GM18498 (cell line): ENCODE measurements at regions not wholly inside any gene's neighbourhood (a gene's known extent, or its start where the extent isn't known, plus 50 kb on each side); places are given as distances from the start of the nearest gene placed in this dataset.
"Not testable (repeated sequence)": the region's sequence is repeated elsewhere in the genome, so short reads cannot be mapped to it uniquely, and the experiment has no call there.

Source experiments
- ATAC-seq: cut with Tn5 transposase; IDR thresholded peaks from one replicate; pipeline ENCODE4 v1.9.1; 2021; ENCODE audit warnings: mild to moderate bottlenecking, moderate library complexity; ENCODE audit not compliant: unreplicated experiment

- ATAC-seq: no peak
These were observed 164.4 kb downstream of the CXXC4 start for GRCh38 chr4:104330125-104330905.

GRCh38 chr4:104326991-104327694 lies 167.6 kb downstream of the CXXC4 start:
- not testable (repeated sequence) for ATAC-seq

GRCh38 chr4:104302731-104303130 lies 192.0 kb downstream of the CXXC4 start:
- no peak for ATAC-seq

- no peak for ATAC-seq
These were observed 199.9 kb downstream of the CXXC4 start for GRCh38 chr4:104294811-104295210.

GRCh38 chr4:104286867-104287266 lies 207.8 kb downstream of the CXXC4 start:
- ATAC-seq: no peak

- ATAC-seq: no peak
These were observed 211.4 kb downstream of the CXXC4 start for GRCh38 chr4:104283303-104283702.

GRCh38 chr4:104279744-104280143 lies 214.9 kb downstream of the CXXC4 start:
- ATAC-seq: no peak

GRCh38 chr4:104272966-104273365 lies 221.7 kb downstream of the CXXC4 start:
- no peak for ATAC-seq

- ATAC-seq: not testable (repeated sequence)
These were observed 225.1 kb downstream of the CXXC4 start for GRCh38 chr4:104269603-104270002.

GRCh38 chr4:104263100-104263499 lies 231.6 kb downstream of the CXXC4 start:
- no peak for ATAC-seq

- ATAC-seq: no peak
These were observed 232.0 kb downstream of the CXXC4 start for GRCh38 chr4:104262678-104263077.

- no peak for ATAC-seq
These were observed 246.0 kb downstream of the CXXC4 start for GRCh38 chr4:104248726-104249125.

- no peak for ATAC-seq
These were observed 258.7 kb downstream of the CXXC4 start for GRCh38 chr4:104235967-104236366.

GRCh38 chr4:104217526-104217925 lies 277.2 kb downstream of the CXXC4 start:
- no peak for ATAC-seq

- ATAC-seq: no peak
These were observed 283.0 kb downstream of the CXXC4 start for GRCh38 chr4:104211657-104212056.

GRCh38 chr4:104210420-104210819 lies 284.3 kb downstream of the CXXC4 start:
- no peak for ATAC-seq

GRCh38 chr4:104206784-104207183 lies 287.9 kb downstream of the CXXC4 start:
- ATAC-seq: no peak

GRCh38 chr4:104205116-104205515 lies 289.6 kb downstream of the CXXC4 start:
- ATAC-seq: no peak

- no peak for ATAC-seq
These were observed 306.4 kb downstream of the CXXC4 start for GRCh38 chr4:104188301-104188700.

GRCh38 chr4:104169437-104169836 lies 325.3 kb downstream of the CXXC4 start:
- ATAC-seq: no peak

GRCh38 chr4:104166749-104167148 lies 327.9 kb downstream of the CXXC4 start:
- no peak for ATAC-seq

GRCh38 chr4:104163820-104164219 lies 330.9 kb downstream of the CXXC4 start:
- no peak for ATAC-seq
